GM12878 (cell line): ENCODE measurements at regions not wholly inside any gene's neighbourhood (a gene's known extent, or its start where the extent isn't known, plus 50 kb on each side); places are given as distances from the start of the nearest gene placed in this dataset.

Source experiments
- ATAC-seq: fragments of 200-7000 bp; cut with Tn5 transposase; 3 replicates; pipeline ENCODE4 v1.9.1; 2020; ENCODE audit warnings: mild to moderate bottlenecking, moderate library complexity
- BruUV-seq: library from RNA; stranded (reverse); fragments of 400-500 nt; replicated peaks from 2 replicates; lab custom pipeline; 2021; lab: Mats Ljungman, UMichigan
- CTCF ChIA-PET: fragments of 300-600 bp; sonication (Branson Sonifier 250); formaldehyde crosslinking; extraction: SDS; loops from one replicate; lab custom pipeline; 2021; ENCODE audit warnings: inconsistent platforms; lab: Yijun Ruan, JAX
- POLR2A ChIA-PET: fragments of 350-600 bp; formaldehyde crosslinking; extraction: SDS; loops from one replicate; lab custom pipeline; 2021; ENCODE audit warnings: inconsistent platforms; lab: Charles Lee
- RAD21 ChIA-PET: fragments of 300-600 bp; sonication (Branson Sonifier 250); formaldehyde crosslinking; loops from one replicate; lab custom pipeline; 2023; ENCODE audit warnings: antibody characterized with exemption; ENCODE audit not compliant: unreplicated experiment; lab: Charles Lee
- SMC1A ChIA-PET: fragments of 300-600 bp; sonication (Branson Sonifier 250); formaldehyde crosslinking; loops from one replicate; lab custom pipeline; 2023; ENCODE audit not compliant: unreplicated experiment, uncharacterized antibody; lab: Charles Lee
- DNase-seq: peaks from one replicate; pipeline ENCODE4 v3.0.0-alpha.2; 2011; ENCODE audit warnings: low read depth, low spot score
- FAIRE-seq: peaks from 3 replicates; lab custom pipeline; 2011; peaks lifted over from hg19 to GRCh38; lab: Jason Lieb, UNC
- H2AFZ ChIP-seq: 2 replicates; pipeline ENCODE4 v1.6.0; 2011; ENCODE audit warnings: low read depth, low read length, control low read depth; ENCODE audit not compliant: control insufficient read depth
- H3K27ac ChIP-seq: 2 replicates; pipeline ENCODE4 v1.5.1; 2011; ENCODE audit warnings: control low read depth; ENCODE audit not compliant: control insufficient read depth, insufficient read depth
- H3K27me3 ChIP-seq, 2 experiments: replicated peaks in 1 of 2; 2 replicates each; pipeline versions ENCODE4 v1.6.0 to v1.6.1; 2011; ENCODE audit warnings: low read length in 1 of 2; ENCODE audit not compliant: control insufficient read depth in 2 of 2, insufficient read depth in 2 of 2
- H3K36me3 ChIP-seq, 2 experiments: 2 replicates each; pipeline ENCODE4 v1.5.1; 2011; ENCODE audit warnings: low read length in 1 of 2; ENCODE audit not compliant: control insufficient read depth in 2 of 2, insufficient read depth in 2 of 2
- H3K4me1 ChIP-seq: 2 replicates; pipeline ENCODE4 v1.6.1; 2011; ENCODE audit warnings: mild to moderate bottlenecking, low read length, moderate library complexity, mixed read lengths; ENCODE audit not compliant: control insufficient read depth, insufficient read depth
- H3K4me2 ChIP-seq: 2 replicates; pipeline ENCODE4 v1.6.0; 2011; ENCODE audit warnings: control low read depth; ENCODE audit not compliant: control insufficient read depth, insufficient read depth
- H3K4me3 ChIP-seq: fragments of 200-600 bp; sonication (generic); 2 replicates; pipeline ENCODE4 v1.5.1; 2016
- H3K79me2 ChIP-seq: 2 replicates; pipeline ENCODE4 v1.6.0; 2011; ENCODE audit warnings: low read length; ENCODE audit not compliant: control insufficient read depth, insufficient read depth
- H3K9ac ChIP-seq: 2 replicates; pipeline ENCODE4 v1.8.0; 2011; ENCODE audit warnings: low read length, control low read depth, mixed read lengths; ENCODE audit not compliant: control insufficient read depth, insufficient read depth
- H3K9me3 ChIP-seq: replicated peaks from 3 replicates; pipeline ENCODE4 v1.5.1; 2011; ENCODE audit warnings: mild to moderate bottlenecking, low read length; ENCODE audit not compliant: control insufficient read depth, insufficient read depth
- H4K20me1 ChIP-seq: 2 replicates; pipeline ENCODE4 v1.6.0; 2011; ENCODE audit not compliant: control insufficient read depth, insufficient read depth
- ATF7 ChIP-seq: fragments of 450-650 bp; IDR thresholded peaks from 2 replicates; pipeline ENCODE4 v1.6.1; 2016; ENCODE audit warnings: low read depth, mild to moderate bottlenecking
- BCL3 ChIP-seq: IDR thresholded peaks from 2 replicates; pipeline ENCODE4 v1.6.1; 2011; ENCODE audit warnings: borderline replicate concordance, low read depth, mild to moderate bottlenecking, moderate library complexity, low read length; ENCODE audit not compliant: insufficient read depth, poor library complexity, severe bottlenecking
- EGR1 ChIP-seq, 2 experiments: IDR thresholded peaks; 1 replicate in 1 of 2; 2 replicates in 1 of 2; pipeline ENCODE4 v1.6.1; 2011 to 2012; ENCODE audit warnings: low read depth in 2 of 2, low read length in 2 of 2, borderline replicate concordance in 1 of 2, mild to moderate bottlenecking in 1 of 2, moderate library complexity in 1 of 2
- FOXK2 ChIP-seq: fragments of 450-650 bp; IDR thresholded peaks from 2 replicates; pipeline ENCODE4 v1.6.1; 2017; ENCODE audit warnings: mild to moderate bottlenecking, moderate library complexity
- JUNB ChIP-seq: IDR thresholded peaks from 2 replicates; pipeline ENCODE4 v1.6.1; 2016; ENCODE audit warnings: antibody characterized with exemption, mild to moderate bottlenecking
- KDM1A ChIP-seq: fragments of 200-600 bp; sonication (generic); IDR thresholded peaks from 2 replicates; pipeline ENCODE4 v1.6.1; 2016; ENCODE audit warnings: borderline replicate concordance
- MTA3 ChIP-seq: IDR thresholded peaks from 2 replicates; pipeline ENCODE4 v1.6.1; 2012; ENCODE audit warnings: low read length, inconsistent platforms, borderline replicate concordance
- PAX8 ChIP-seq: fragments of 450-650 bp; IDR thresholded peaks from 2 replicates; pipeline ENCODE4 v1.6.1; 2017; ENCODE audit warnings: mild to moderate bottlenecking, moderate library complexity
- PKNOX1 ChIP-seq: fragments of 450-650 bp; IDR thresholded peaks from 2 replicates; pipeline ENCODE4 v1.6.1; 2016; ENCODE audit warnings: mild to moderate bottlenecking
- RFX5 ChIP-seq: IDR thresholded peaks from 2 replicates; pipeline ENCODE4 v1.6.1; 2011; ENCODE audit warnings: low read depth, low read length, improper control_type of control experiment
- SPI1 ChIP-seq: IDR thresholded peaks from 2 replicates; pipeline ENCODE4 v1.6.1; 2011; ENCODE audit warnings: low read depth, mild to moderate bottlenecking, low read length, moderate library complexity, borderline replicate concordance; ENCODE audit not compliant: insufficient read depth
- STAT1 ChIP-seq: fragments of 450-650 bp; conservative IDR thresholded peaks from 2 replicates; pipeline ENCODE4 v1.6.1; 2014; ENCODE audit warnings: antibody characterized with exemption, mild to moderate bottlenecking
- TBL1XR1 ChIP-seq: IDR thresholded peaks from 2 replicates; pipeline ENCODE4 v1.6.1; 2012; ENCODE audit warnings: low read depth, low read length, improper control_type of control experiment
- WGBS: methylation state at CpG from one replicate; pipeline ENCODE4 v1.1.6; 2016; ENCODE audit warnings: low lambda C conversion rate; ENCODE audit not compliant: insufficient replicate concordance, insufficient coverage; ENCODE audit errors: missing lambda C conversion rate; 5-methylcytosine and 5-hydroxymethylcytosine counted together
- in situ Hi-C: fragments of 300-500 bp; cut with MboI; formaldehyde crosslinking; loops from 9 replicates; pipeline ENCODE4 v1.14.3; 2018; ENCODE audit warnings: mixed read lengths
- intact Hi-C: fragments of 100-400 bp; cut with micrococcal nuclease; formaldehyde crosslinking; loops from one replicate; pipeline ENCODE4 v1.14.2; 2022; ENCODE audit not compliant: unreplicated experiment
- TF ChIP-seq, protein P1 (sequence below): fragments of 450-650 bp; formaldehyde crosslinking; IDR thresholded peaks from 2 replicates; pipeline ENCODE4 v1.4.0; 2022; ENCODE audit warnings: mild to moderate bottlenecking, moderate library complexity

DNA sequence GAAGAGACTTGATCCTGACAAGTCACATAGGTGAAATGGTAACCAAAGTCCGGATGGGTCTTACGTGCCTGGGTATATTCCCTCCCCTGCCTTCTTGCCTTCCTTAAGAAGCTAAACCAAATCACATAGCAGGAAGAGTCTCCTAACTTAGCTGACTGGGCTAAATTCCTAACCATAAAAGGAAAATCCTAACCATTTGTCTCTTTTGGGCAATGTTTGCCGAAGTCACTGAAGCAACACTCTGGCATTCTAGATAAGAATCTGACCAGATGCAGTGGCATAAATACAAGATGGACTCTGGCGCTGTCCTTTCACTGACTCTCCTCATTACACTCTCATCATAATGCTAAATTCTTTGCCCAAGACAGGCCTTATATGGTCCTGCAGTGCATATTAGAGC, 625.5 kb upstream of the RORB start:
- Histone ChIP-seq H3K9me3 (no peaks in the 10 kb centered on the region), H3K4me2 (no peak overlapping the region), H3K27me3 (no peaks in the 10 kb centered on the region), H3K27ac (no peak overlapping the region), H3K79me2 (no peaks in the 10 kb centered on the region), H3K4me3 (no peak overlapping the region), H3K4me1 (no peaks in the 10 kb centered on the region), H4K20me1 (no peaks in the 10 kb centered on the region), H3K36me3 (no peaks in the 10 kb centered on the region), H3K9ac (no peak overlapping the region), H2AFZ (no peak overlapping the region)
- 70% methylated on average over 4 of the region's 4 CpGs for WGBS
- FAIRE-seq: no peak
- RAD21 ChIA-PET: no interaction called here
- in situ Hi-C loops: no loop called here
- intact Hi-C loops: no loop called here
- TF ChIP-seq ATF7 (no peak), SPI1 (no peak), RFX5 (no peak), PKNOX1 (no peak), FOXK2 (no peak), KDM1A (no peak), JUNB (no peak), EGR1 (IDR thresholded peaks at IDR 0.05; ENCODE audit: borderline replicate concordance in 1 of 2, low read depth in 2 of 2, low read length in 2 of 2) (no peak), MTA3 (no peak), BCL3 (no peak), PAX8 (no peak), STAT1 (no peak), TBL1XR1 (no peak)
- TF ChIP-seq, protein P1, sequence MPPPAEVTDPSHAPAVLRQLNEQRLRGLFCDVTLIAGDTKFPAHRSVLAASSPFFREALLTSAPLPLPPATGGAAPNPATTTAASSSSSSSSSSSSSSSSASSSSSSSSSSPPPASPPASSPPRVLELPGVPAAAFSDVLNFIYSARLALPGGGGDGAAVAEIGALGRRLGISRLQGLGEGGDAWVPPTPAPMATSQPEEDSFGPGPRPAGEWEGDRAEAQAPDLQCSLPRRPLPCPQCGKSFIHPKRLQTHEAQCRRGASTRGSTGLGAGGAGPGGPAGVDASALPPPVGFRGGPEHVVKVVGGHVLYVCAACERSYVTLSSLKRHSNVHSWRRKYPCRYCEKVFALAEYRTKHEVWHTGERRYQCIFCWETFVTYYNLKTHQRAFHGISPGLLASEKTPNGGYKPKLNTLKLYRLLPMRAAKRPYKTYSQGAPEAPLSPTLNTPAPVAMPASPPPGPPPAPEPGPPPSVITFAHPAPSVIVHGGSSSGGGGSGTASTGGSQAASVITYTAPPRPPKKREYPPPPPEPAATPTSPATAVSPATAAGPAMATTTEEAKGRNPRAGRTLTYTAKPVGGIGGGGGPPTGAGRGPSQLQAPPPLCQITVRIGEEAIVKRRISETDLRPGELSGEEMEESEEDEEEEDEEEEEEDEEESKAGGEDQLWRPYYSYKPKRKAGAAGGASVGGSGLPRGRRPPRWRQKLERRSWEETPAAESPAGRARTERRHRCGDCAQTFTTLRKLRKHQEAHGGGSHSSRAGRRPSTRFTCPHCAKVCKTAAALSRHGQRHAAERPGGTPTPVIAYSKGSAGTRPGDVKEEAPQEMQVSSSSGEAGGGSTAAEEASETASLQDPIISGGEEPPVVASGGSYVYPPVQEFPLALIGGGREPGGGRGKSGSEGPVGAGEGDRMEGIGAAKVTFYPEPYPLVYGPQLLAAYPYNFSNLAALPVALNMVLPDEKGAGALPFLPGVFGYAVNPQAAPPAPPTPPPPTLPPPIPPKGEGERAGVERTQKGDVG (CRISPR knock-in tag): no peak
- POLR2A ChIA-PET: no interaction called here
- ATAC-seq: no peak
- SMC1A ChIA-PET: no interaction called here
- DNase-seq: no peak
- CTCF ChIA-PET: no interaction called here
- no TSS peak for BruUV-seq
